Activated T-cell treated with anti-CD3 and anti-CD28 coated beads, Interleukin-2, amount 50 U/mL, for 1 hour (primary cell): ENCODE measurements at regions not wholly inside any gene's neighbourhood (a gene's known extent, or its start where the extent isn't known, plus 50 kb on each side); places are given as distances from the start of the nearest gene placed in this dataset.
"Not testable (repeated sequence)": the region's sequence is repeated elsewhere in the genome, so short reads cannot be mapped to it uniquely, and the experiment has no call there.

Source experiments
- DNase-seq: peaks from one replicate; pipeline ENCODE4 v3.0.0-alpha.2; 2020

GRCh38 chr14:36465178-36465577, 54.9 kb downstream of the NKX2-1 start:
- no peak for DNase-seq

- DNase-seq = no peak
Measured at GRCh38 chr14:36462890-36463289, 57.1 kb downstream of the NKX2-1 start.

- DNase-seq = no peak
Measured at GRCh38 chr14:36455241-36455627, 64.8 kb downstream of the NKX2-1 start.

DNA sequence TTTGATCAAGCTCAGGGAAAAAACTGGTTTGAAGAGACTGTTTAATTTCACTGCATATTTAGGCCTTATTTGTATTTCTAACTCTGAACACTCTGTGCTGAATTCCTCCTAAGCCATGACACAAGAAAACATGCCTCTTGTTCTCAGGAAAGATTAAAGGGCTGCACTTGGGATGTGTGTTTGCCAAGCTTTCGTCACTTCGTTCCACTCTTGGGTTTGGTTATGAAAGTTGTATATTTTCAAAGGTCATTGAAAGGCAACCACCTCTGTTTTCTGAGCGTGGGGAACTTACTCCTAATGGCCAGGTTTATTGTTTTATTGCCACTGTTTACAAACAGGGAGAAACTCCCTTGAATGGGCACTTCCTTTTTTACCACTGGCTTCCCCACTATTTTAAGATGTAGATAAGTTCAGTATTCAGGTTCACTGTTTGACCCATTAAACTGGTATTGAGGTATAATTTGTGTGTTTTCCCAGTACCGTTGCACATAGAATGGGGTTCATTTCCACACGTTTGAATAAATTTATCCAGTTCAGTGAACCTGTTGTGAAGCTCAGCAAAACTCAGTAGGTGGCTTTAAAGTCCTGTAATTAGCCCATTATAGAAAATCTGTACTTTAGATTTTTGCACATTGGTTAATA, 65.3 kb downstream of the NKX2-1 start:
- no peak for DNase-seq

GRCh38 chr14:36452860-36453259, 67.2 kb downstream of the NKX2-1 start:
- no peak for DNase-seq

GRCh38 chr14:36451310-36452065, 68.5 kb downstream of the NKX2-1 start:
- no peak for DNase-seq

DNA sequence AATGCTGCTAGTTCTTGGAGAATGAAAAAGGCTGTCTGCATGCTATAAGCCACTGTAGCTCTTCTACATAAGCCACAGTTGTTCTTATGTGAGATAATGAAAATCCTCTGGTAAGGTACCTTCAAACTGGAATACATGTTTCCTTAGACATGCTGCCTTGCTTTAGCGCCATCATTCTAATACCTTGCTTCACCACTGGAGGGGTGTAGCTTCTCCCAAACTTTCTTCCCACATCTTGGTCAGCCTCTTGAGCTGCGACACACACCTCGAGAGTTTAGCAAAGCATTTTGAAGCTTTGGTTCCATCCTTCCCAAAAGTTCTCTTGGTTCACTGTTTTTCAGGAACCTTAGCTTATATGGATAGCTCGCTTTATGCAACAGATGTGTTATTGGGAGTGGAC, 69.5 kb downstream of the NKX2-1 start:
- DNase-seq = no peak

GRCh38 chr14:36449903-36450302, 70.1 kb downstream of the NKX2-1 start:
- DNase-seq = no peak

DNA sequence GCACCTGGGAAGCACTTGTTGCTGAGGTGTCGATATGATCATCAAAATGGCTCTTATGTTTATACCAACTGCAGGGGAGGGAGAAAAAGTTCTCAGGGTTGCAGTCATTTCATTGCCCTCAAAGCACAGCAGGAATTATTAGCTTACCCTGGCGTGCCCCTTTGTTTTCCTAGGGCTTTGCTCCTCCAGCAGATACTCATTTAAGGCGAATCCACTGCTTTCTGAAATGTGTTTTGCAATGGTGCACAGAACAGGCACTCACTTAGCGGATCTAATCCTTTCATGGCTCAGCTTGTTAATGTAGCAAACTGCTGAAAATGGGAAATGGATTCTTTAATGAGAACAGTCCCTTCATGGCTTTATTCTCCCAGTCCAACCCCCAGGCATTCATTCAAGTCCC, 76.7 kb downstream of the NKX2-1 start:
- no peak for DNase-seq

- DNase-seq = no peak
Measured at GRCh38 chr14:36442824-36443241, 77.2 kb downstream of the NKX2-1 start.

DNA sequence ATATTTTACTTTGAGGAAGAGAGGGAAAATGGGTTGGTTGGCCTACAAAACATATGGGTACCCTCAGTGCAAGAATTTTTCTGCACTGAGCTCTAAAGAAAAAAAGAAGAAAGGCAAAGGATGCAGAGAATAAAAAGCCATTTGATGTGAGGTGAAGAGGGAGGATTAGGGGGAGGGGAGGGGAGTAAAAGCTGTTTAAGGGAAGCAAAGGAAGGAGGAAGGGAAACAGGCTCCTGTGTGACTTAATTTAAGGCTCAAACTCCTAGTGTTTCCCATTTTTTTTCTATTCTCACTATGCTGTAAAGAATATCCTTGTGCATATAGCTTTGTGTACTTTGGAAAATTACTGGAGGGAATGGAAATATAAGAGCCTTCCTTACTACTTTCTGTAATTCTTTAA, 78.7 kb downstream of the NKX2-1 start:
- no peak for DNase-seq

- DNase-seq = no peak
Measured at GRCh38 chr14:36439766-36440165, 80.3 kb downstream of the NKX2-1 start.

- DNase-seq = no peak
Measured at GRCh38 chr14:36438883-36439282, 81.1 kb downstream of the NKX2-1 start.

DNA sequence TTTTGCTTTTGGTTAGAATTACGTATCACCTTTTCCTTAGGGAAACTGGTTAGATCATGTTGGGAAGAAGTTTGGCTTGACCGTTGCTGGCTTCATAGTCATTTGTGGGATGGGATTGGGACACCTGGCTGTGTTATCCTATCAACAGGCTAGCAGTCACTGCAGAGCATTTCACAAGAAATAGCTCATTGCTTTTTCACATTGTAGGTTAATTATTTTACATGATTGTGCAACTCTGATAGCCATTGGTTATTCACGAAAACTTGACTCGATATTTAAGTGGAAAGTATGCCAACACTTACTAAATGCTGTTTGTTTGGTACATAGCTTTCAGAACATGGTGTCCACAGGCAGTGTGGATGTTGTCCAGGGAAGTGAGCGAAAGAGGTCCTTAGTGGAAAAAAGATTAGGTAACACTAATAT, 89.4 kb downstream of the NKX2-1 start:
- no peak for DNase-seq

GRCh38 chr14:36430169-36430568, 89.9 kb downstream of the NKX2-1 start:
- no peak for DNase-seq

DNA sequence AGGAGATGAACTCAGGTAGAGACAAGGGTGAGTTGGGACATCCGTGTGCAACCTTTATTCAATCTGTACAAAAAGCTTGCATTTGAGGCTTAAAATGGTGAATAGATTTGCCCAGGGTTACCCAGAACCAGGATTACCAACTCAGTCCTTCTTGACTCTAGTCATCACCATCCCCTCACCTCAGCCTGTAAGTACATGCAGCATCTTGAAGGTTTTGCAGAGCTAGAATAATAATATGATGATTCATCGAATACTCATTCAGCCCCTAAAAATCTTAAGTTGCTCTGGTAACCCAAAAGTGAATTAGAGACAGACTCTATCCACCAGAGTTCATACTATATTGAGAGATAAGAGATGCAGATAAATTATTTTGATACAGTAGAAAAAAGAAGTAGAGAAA, 90.3 kb downstream of the NKX2-1 start:
- DNase-seq = no peak

- DNase-seq = no peak
Measured at GRCh38 chr14:36428350-36428749, 91.7 kb downstream of the NKX2-1 start.

- DNase-seq = no peak
Measured at GRCh38 chr14:36426836-36427235, 93.2 kb downstream of the NKX2-1 start.

DNA sequence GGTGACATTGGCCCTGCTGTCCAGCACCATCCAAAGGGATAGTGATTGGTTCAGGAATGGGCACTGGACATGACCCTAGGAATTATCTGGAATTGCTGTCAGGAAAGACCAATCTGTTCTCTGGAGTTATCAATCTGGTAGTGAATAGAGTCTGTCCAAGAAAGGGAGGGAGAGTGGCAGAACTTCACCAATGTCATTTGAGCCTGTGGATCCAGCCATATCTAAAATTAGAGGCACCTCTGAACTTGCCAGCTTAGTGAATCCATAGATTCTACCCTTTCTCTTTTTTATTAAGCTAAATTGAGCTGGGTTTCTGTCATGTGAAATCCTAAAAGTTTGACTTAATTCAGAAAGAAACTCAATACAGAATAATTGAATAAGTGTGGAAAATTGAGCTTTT, 93.9 kb downstream of the NKX2-1 start:
- no peak for DNase-seq

GRCh38 chr14:36424478-36425102, 95.4 kb downstream of the NKX2-1 start:
- no peak for DNase-seq

- DNase-seq = no peak
Measured at GRCh38 chr14:36423430-36423829, 96.6 kb downstream of the NKX2-1 start.

GRCh38 chr14:36420149-36420687, 99.8 kb upstream of the MBIP start:
- DNase-seq = no peak

DNA sequence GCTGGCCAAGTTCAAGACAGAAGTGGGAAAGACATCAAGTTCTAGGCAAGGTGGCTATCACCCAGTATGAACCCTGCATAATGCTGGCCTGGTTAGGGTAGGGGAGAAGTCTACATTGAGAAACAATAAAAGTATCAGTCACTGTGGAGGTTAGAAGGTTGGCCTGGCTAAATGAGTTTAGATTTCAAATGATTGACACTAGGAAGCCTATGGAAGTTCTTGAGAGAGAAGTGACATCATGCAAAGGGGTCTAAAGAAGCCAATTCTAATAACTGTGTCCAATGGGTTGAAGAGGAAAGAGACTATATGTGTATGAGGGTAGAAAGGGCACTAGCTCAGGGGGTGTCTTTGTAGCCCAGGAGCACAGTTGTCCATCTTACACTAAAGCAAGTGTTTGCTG, 98.5 kb upstream of the MBIP start:
- DNase-seq = no peak

GRCh38 chr14:36411951-36412350, 91.5 kb upstream of the MBIP start:
- not testable (repeated sequence) for DNase-seq
